Spleen (tissue), 11 donors: ENCODE measurements at regions not wholly inside any gene's neighbourhood (a gene's known extent, or its start where the extent isn't known, plus 50 kb on each side); places are given as distances from the start of the nearest gene placed in this dataset.

ENCODE experiments used
- DNase-seq: peaks from one replicate; pipeline ENCODE4 v3.0.0-alpha.2; 2020
- H3K27ac ChIP-seq, 8 donors: fragments of 200-600 bp; sonication (generic) in 7 of 8; 1 replicate in 4 of 8; 2 replicates in 4 of 8; pipeline versions ENCODE4 v1.5.0 to v1.8.0; 2016 to 2021; ENCODE audit warnings: inconsistent platforms in 4 of 8, mild to moderate bottlenecking in 4 of 8, moderate library complexity in 1 of 8
- H3K27me3 ChIP-seq, 7 donors: fragments of 200-600 bp; sonication (generic) in 6 of 7; replicated peaks in 1 of 7; 1 replicate in 4 of 7; 2 replicates in 3 of 7; pipeline versions ENCODE4 v1.5.0 to v1.8.0; 2016 to 2021; ENCODE audit warnings: inconsistent platforms in 3 of 7, mild to moderate bottlenecking in 1 of 7
- H3K36me3 ChIP-seq, 6 donors: fragments of 200-600 bp; sonication (generic) in 5 of 6; 1 replicate in 4 of 6; 2 replicates in 2 of 6; pipeline versions ENCODE4 v1.5.0 to v1.8.0; 2016 to 2021; ENCODE audit warnings: inconsistent platforms in 2 of 6
- H3K4me1 ChIP-seq, 6 donors: fragments of 200-600 bp; sonication (generic) in 5 of 6; 1 replicate in 3 of 6; 2 replicates in 3 of 6; pipeline versions ENCODE4 v1.5.0 to v1.8.0; 2016 to 2021; ENCODE audit warnings: inconsistent platforms in 3 of 6
- H3K4me3 ChIP-seq, 8 donors: fragments of 200-600 bp; sonication (generic) in 7 of 8; 1 replicate in 4 of 8; 2 replicates in 4 of 8; pipeline versions ENCODE4 v1.5.0 to v1.8.0; 2016 to 2021; ENCODE audit warnings: inconsistent platforms in 4 of 8, mild to moderate bottlenecking in 4 of 8, moderate library complexity in 2 of 8
- H3K9me3 ChIP-seq, 8 donors: fragments of 200-600 bp; sonication (generic) in 7 of 8; 1 replicate in 4 of 8; 2 replicates in 4 of 8; pipeline versions ENCODE4 v1.5.0 to v1.8.0; 2016 to 2021; ENCODE audit warnings: inconsistent platforms in 4 of 8
- POLR2A ChIP-seq, 3 donors: fragments of 450-650 bp; IDR thresholded peaks; one replicate each; pipeline ENCODE4 v1.5.1; 2017; ENCODE audit warnings: antibody characterized with exemption in 3 of 3, mild to moderate bottlenecking in 1 of 3
- POLR2AphosphoS5 ChIP-seq, 3 donors: sonication (generic); formaldehyde crosslinking; IDR thresholded peaks; one replicate each; pipeline ENCODE4 v1.5.1; 2017; ENCODE audit warnings: antibody characterized with exemption in 3 of 3
- WGBS, 5 donors: extraction: QIAGEN DNeasy Blood & Tissue Kit in 3 of 5; methylation state at CpG; one replicate each; pipeline versions ENCODE4 v1.1.5 to v1.1.7; 2013 to 2018; 5-methylcytosine and 5-hydroxymethylcytosine counted together
- intact Hi-C: fragments of 100-400 bp; cut with DNase I; formaldehyde crosslinking; loops from one replicate; pipeline ENCODE4 v1.15.0; 2023; ENCODE audit warnings: low total_unique reads
- TF ChIP-seq, protein P1 (sequence below), 11 experiments: fragments of 200-600 bp in 7 of 11; fragments of 450-650 bp in 4 of 11; sonication (generic) in 4 of 11; IDR thresholded peaks in 8 of 11; conservative IDR thresholded peaks in 3 of 11; 1 replicate in 7 of 11; 2 replicates in 4 of 11; pipeline versions ENCODE4 v1.4.0 to v1.8.0; 2016 to 2021; ENCODE audit warnings: antibody characterized with exemption in 11 of 11, inconsistent platforms in 4 of 11, mild to moderate bottlenecking in 1 of 11
- donor health status: healthy with polysubstance abuse.
- donor health status: DM: no; HTN: no; CAD: no; lungs with moderate emphysema.
- donor health status: DM: no; HTN: no; CAD: no.
- donor health status: Bipolar disorder and iron deficiency.
- donor health status: healthy.
- donor health status: DM: no; HTN: no; CAD: no.
- donor health status: DM: yes; HTN: yes; CAD: no.

DNA sequence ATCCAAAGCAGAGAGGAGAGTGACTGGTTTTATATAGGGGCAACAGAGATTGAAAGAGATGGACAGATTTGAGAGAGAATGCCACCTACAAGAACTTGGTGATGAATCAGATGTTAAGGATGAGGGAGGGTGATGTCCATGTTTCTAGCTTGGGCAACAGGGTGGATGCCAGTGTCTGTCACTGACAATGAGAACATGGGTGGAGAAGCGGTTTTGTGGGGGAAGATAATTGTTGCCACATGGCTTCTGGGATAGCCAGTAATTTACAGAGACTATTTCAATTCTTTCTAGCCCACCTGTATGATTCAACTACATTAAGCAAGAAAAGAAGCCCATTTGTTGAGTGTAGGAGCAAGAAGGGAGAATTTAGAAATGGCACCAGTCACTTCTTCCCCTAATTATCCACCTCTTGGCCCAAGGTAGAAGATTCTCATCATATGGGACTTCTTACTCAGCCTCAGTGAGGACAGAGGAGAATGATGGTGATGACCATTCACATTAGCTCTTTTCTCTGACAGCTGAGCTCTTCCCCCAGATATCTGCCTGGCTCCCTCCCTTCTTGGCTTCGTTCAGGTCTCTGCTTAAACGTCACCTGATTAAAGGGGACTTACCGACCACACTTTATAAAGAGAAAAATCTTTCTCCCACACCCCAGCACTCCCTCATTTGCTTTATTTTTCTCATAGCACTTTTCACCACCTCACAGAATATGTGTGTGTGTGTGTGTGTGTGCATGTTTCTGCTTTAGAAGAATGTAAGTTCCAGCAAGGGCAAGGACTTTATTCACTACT is 117.8 kb downstream of the DUSP6 start:
- TF ChIP-seq, protein P1, sequence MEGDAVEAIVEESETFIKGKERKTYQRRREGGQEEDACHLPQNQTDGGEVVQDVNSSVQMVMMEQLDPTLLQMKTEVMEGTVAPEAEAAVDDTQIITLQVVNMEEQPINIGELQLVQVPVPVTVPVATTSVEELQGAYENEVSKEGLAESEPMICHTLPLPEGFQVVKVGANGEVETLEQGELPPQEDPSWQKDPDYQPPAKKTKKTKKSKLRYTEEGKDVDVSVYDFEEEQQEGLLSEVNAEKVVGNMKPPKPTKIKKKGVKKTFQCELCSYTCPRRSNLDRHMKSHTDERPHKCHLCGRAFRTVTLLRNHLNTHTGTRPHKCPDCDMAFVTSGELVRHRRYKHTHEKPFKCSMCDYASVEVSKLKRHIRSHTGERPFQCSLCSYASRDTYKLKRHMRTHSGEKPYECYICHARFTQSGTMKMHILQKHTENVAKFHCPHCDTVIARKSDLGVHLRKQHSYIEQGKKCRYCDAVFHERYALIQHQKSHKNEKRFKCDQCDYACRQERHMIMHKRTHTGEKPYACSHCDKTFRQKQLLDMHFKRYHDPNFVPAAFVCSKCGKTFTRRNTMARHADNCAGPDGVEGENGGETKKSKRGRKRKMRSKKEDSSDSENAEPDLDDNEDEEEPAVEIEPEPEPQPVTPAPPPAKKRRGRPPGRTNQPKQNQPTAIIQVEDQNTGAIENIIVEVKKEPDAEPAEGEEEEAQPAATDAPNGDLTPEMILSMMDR (IDR thresholded peaks at IDR 0.05 in 8 of 11, conservative IDR thresholded peaks at IDR 0.05 in 3 of 11): no peak
- TF ChIP-seq POLR2AphosphoS5 (IDR thresholded peaks at IDR 0.05) (no peak), POLR2A (IDR thresholded peaks at IDR 0.05) (no peak)
- intact Hi-C loops: no loop called here
- DNase-seq: no peak
- no peaks in the 10 kb centered on the region for H3K9me3 ChIP-seq
- no peaks in the 10 kb centered on the region for H3K36me3 ChIP-seq
- H3K27ac ChIP-seq: peak overlapping the region in 6 of 8 donors; percentile 65 to 77 (median 68)
- 85 to 97% (median 87%) methylated on average over 4 of the region's 4 CpGs for WGBS, 5 donors
- peaks cover 7 to 49% (median 28%) of the 10 kb centered on the region in 6 donors for H3K4me1 ChIP-seq
- H3K27me3 ChIP-seq: no peaks in the 10 kb centered on the region
- H3K4me3 ChIP-seq: no peak overlapping the region

DNA sequence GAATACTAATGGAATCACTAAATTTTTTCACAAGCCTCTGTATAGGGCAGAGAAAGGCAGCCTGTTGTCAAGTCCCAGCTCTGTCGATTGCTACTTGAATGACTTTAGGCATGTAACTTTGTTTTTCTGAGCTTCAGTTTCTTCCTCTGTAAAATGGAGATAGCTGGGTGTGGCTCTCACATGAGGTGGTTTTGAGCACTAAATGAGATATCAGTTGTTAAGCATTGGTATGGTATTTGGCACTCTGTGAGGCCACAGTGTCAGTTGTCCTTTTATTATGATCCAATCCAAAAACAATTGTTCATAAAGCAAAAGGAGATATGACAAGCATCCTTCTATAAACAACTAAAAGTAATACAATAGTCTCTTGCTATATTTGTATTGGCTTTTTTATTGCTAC is 120.6 kb downstream of the DUSP6 start:
- H3K4me1 ChIP-seq: peaks cover 7 to 45% (median 25%) of the 10 kb centered on the region in 6 donors
- H3K9me3 ChIP-seq: no peaks in the 10 kb centered on the region
- no peaks in the 10 kb centered on the region for H3K27me3 ChIP-seq
- WGBS, 5 donors: 81 to 96% (median 87%) methylated on average over 1 of the region's 1 CpG
- intact Hi-C loops: no loop called here
- TF ChIP-seq POLR2A (IDR thresholded peaks at IDR 0.05) (no peak), POLR2AphosphoS5 (IDR thresholded peaks at IDR 0.05) (no peak)
- TF ChIP-seq, protein P1 (IDR thresholded peaks at IDR 0.05 in 8 of 11, conservative IDR thresholded peaks at IDR 0.05 in 3 of 11): no peak
- H3K4me3 ChIP-seq: no peak overlapping the region
- H3K36me3 ChIP-seq: no peaks in the 10 kb centered on the region
- no peak for DNase-seq
- no peak overlapping the region for H3K27ac ChIP-seq

DNA sequence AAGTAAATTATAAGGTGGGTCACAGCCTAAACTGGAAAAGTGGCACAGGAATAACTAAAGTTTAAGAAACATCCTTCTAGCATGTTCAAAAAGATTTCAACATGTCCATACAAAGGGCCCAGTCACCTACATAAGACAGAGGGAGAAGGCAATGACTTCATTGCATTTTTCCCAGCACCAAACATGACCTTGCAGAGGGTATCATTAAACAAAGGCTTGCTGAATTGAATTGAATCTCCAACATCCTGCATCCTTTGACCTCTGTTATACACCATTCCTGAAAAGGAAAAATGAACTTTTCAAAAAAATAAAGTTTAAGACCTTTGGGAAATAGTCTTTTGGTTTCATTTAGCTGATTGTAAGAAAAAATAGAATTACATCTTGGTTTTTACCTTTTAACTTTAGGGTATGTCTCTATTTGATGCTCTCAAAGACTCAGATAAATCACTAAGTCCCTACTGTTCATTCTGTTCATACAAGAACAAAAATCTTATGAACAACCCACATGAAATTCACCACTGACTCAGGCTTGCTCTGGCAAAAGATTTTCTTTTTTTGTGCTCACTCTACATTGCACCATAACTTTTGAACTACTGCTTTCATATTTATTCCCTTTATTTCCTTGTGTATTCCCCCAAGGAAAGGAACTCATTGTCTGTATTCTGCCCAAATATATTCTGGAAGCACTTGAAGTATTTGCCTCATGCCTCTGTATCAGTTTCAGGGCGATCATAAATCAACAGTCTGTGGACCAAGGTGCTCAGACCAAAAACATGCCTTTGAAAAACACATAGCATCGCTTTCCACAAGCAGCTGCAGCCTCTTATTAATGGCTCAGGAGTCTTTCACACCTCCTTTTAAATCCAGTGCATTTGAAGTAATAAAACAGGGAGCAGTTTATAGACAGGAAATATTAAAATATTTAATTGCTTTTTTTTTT is 121.7 kb downstream of the DUSP6 start:
- intact Hi-C loops: no loop called here
- Histone ChIP-seq H3K4me3 (no peak overlapping the region), H3K27ac (peak overlapping the region in 7 of 8 donors; percentile 21 to 49 (median 41)), H3K9me3 (no peaks in the 10 kb centered on the region), H3K27me3 (no peaks in the 10 kb centered on the region), H3K36me3 (no peaks in the 10 kb centered on the region), H3K4me1 (peaks cover 1 to 41% (median 20%) of the 10 kb centered on the region in 6 donors)
- no peak for DNase-seq
- 70 to 83% (median 79%) methylated on average over 2 of the region's 2 CpGs for WGBS, 5 donors
- TF ChIP-seq POLR2AphosphoS5 (IDR thresholded peaks at IDR 0.05) (no peak), POLR2A (IDR thresholded peaks at IDR 0.05) (no peak)
- TF ChIP-seq, protein P1 (IDR thresholded peaks at IDR 0.05 in 8 of 11, conservative IDR thresholded peaks at IDR 0.05 in 3 of 11): no peak
